ENCODE measurements at regions not wholly inside any gene's neighbourhood (a gene's known extent, or its start where the extent isn't known, plus 50 kb on each side); places are given as distances from the start of the nearest gene placed in this dataset.

DNA sequence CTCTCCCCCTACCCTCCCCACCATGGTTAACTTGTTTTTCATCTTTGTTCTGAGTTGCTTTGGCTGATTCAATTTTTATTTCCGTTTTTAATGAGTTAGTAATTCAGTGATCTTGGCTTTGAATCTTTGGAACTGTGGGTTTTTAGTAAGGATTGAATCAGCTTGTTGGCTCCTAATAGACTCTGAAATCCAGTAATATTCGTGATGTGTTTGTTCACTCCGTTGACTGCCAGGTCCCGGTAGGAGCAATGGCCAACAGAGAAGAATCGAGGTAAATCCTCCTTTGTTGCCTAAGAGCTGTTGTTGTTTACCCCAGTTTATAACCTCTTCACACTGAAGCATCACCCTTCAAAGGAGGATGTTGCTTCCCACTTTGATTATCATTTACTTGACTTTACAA, 92.7 kb downstream of the PCSK1 start:
- peaks cover 0 to 5% (median 0%) of the 10 kb centered on the region in 4 donors for H3K4me1 ChIP-seq
- H3K27ac ChIP-seq = no peak overlapping the region
- TF ChIP-seq POLR2A (IDR thresholded peaks at IDR 0.05) = no peak
- TF ChIP-seq, protein P1, sequence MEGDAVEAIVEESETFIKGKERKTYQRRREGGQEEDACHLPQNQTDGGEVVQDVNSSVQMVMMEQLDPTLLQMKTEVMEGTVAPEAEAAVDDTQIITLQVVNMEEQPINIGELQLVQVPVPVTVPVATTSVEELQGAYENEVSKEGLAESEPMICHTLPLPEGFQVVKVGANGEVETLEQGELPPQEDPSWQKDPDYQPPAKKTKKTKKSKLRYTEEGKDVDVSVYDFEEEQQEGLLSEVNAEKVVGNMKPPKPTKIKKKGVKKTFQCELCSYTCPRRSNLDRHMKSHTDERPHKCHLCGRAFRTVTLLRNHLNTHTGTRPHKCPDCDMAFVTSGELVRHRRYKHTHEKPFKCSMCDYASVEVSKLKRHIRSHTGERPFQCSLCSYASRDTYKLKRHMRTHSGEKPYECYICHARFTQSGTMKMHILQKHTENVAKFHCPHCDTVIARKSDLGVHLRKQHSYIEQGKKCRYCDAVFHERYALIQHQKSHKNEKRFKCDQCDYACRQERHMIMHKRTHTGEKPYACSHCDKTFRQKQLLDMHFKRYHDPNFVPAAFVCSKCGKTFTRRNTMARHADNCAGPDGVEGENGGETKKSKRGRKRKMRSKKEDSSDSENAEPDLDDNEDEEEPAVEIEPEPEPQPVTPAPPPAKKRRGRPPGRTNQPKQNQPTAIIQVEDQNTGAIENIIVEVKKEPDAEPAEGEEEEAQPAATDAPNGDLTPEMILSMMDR (IDR thresholded peaks at IDR 0.05) = no peak
- no peak overlapping the region for H3K4me3 ChIP-seq
- H3K27me3 ChIP-seq = no peaks in the 10 kb centered on the region
- DNase-seq = no peak
- H3K36me3 ChIP-seq = no peaks in the 10 kb centered on the region
- no peaks in the 10 kb centered on the region for H3K9me3 ChIP-seq

DNA sequence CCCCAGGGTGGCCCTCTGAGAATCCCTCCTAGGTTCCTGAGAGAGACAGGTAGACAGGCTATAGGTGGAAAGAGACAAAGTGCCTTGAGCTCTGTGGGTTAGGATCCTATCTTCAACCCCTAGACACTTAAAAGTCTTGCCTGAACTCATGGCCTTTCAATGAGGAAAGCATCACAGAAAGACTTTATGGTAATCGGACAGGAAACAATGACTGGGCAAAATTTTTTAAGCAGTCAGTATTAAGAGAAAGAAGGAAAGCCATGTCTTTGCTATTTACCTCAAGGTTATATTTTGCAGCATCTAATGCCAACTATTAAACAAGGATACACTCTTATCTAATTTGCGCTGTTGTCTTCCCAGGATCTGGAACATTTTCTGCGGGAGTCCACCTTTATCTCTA, 93.2 kb downstream of the PCSK1 start:
- no peaks in the 10 kb centered on the region for H3K9me3 ChIP-seq
- no peak overlapping the region for H3K4me3 ChIP-seq
- DNase-seq = no peak
- TF ChIP-seq, protein P1 (IDR thresholded peaks at IDR 0.05) = no peak
- TF ChIP-seq POLR2A (IDR thresholded peaks at IDR 0.05) = no peak
- H3K4me1 ChIP-seq = peaks cover 0 to 5% (median 0%) of the 10 kb centered on the region in 4 donors
- no peaks in the 10 kb centered on the region for H3K27me3 ChIP-seq
- no peaks in the 10 kb centered on the region for H3K36me3 ChIP-seq
- no peak overlapping the region for H3K27ac ChIP-seq

DNA sequence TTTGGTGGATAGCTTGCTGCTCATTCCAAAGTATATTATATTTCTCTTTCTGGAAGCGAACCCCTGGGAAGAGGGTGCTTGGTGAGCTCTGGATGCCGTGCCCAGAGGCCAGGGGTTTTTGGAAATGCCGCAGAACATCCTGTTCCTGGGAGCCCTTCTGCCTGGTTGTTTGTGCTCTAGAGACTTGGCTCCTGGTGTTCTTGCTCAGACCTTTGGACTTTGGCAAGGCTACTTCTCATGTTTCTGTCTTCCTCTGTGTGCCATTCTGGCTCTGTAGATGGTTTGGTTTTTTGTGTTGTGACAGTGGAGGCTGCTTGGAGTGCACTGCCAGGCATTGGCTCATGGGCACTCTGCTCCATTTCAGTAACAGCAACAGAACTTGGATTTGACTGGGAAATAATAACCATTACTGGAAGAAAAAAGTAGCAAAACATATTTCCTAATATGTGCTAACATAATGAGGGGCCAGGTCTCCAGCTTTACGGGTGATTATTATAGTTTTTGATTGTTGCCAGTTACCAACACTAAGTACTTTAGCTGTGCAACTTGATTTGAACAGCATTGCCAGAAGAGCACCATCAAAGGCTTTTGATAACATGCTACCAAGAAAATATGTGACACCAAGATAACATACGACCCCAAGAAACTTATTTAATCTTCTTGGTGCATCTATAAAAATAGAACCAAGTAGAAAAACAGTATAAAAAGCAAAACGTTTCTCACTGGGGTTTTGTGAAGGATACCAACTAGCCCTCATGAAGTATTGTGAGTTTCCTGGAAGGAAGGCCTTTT, 94.2 kb downstream of the PCSK1 start:
- Histone ChIP-seq H3K4me3 (no peak overlapping the region), H3K27me3 (no peaks in the 10 kb centered on the region), H3K36me3 (no peaks in the 10 kb centered on the region), H3K27ac (peak overlapping the region in 2 of 4 donors; percentile 23 to 36), H3K4me1 (peaks cover 0 to 5% (median 0%) of the 10 kb centered on the region in 4 donors), H3K9me3 (no peaks in the 10 kb centered on the region)
- DNase-seq = peak in 2 of 3 donors; percentile 51 to 73
- TF ChIP-seq, protein P1 (IDR thresholded peaks at IDR 0.05) = no peak
- TF ChIP-seq POLR2A (IDR thresholded peaks at IDR 0.05) = no peak

DNA sequence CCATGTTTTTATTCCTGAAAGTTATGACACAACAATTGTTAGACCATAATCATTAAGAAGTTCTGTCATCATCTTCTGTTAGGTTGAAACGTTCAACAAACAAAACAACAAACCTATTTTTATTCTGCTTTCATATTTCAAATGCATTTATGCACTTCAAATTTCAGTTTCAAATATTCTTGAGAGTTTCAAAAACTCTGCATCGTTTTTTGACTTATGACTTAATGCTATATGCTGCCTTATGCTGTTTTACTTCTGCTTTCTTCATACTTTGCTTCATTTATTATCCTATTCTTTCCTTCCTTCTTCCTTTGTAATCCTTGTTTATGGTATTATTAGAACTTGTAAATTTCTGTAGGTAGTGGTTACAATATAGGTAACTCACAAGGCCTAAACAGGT, 95.0 kb downstream of the PCSK1 start:
- H3K36me3 ChIP-seq = no peaks in the 10 kb centered on the region
- H3K27me3 ChIP-seq = no peaks in the 10 kb centered on the region
- no peak for DNase-seq
- H3K4me3 ChIP-seq = no peak overlapping the region
- peaks cover 0 to 5% (median 0%) of the 10 kb centered on the region in 4 donors for H3K4me1 ChIP-seq
- peak overlapping the region in 1 of 4 donors; percentile 36 for H3K27ac ChIP-seq
- TF ChIP-seq, protein P1 (IDR thresholded peaks at IDR 0.05) = no peak
- TF ChIP-seq POLR2A (IDR thresholded peaks at IDR 0.05) = no peak
- H3K9me3 ChIP-seq = no peaks in the 10 kb centered on the region

DNA sequence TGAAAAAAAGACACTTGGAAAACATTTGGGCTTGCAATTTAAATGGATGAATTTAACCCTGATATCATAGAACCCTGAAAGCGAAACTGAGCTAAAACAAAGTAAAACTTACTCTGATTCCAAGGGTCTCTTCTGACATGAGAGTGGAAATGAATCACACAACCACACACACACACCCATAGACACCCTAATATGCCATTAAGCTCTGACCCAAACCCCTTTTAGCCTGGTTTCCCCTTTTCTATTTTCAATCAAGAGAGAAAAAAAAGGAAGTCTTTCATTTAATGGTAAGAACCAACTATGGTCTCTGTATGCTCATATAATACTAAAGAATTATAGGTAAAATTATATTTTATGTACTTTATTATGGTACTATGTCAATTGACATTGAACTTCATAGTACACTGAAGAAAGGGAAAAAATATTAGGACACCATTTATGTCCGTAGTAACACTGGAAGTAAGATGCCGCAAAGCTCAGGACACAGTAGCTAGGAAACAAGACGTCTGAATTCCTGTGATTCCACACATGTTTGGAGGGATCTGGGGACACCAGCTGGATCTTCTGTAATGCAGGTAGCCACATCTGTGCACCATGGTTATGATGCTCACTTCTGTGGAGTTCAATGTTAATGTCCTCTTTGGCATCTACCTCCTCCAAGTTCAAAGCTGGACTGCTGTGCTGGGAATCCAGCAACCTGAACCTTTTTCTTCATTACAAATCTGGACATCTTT, 95.8 kb downstream of the PCSK1 start:
- no peak for DNase-seq
- no peaks in the 10 kb centered on the region for H3K36me3 ChIP-seq
- H3K9me3 ChIP-seq = no peaks in the 10 kb centered on the region
- H3K4me1 ChIP-seq = peaks cover 0 to 5% (median 0%) of the 10 kb centered on the region in 4 donors
- H3K27ac ChIP-seq = no peak overlapping the region
- no peaks in the 10 kb centered on the region for H3K27me3 ChIP-seq
- no peak overlapping the region for H3K4me3 ChIP-seq
- no peak for TF ChIP-seq POLR2A (IDR thresholded peaks at IDR 0.05)
- TF ChIP-seq, protein P1 (IDR thresholded peaks at IDR 0.05) = no peak
